Erythroblast (primary cell): ENCODE measurements at regions not wholly inside any gene's neighbourhood (a gene's known extent, or its start where the extent isn't known, plus 50 kb on each side); places are given as distances from the start of the nearest gene placed in this dataset.

Source experiments
- GATA1 ChIP-seq: IDR thresholded peaks from 2 replicates; pipeline ENCODE4 v1.6.1; 2011; ENCODE audit warnings: low read depth, mild to moderate bottlenecking, control low read depth, low read length, moderate library complexity
- POLR2A ChIP-seq: IDR thresholded peaks from 2 replicates; pipeline ENCODE4 v1.6.1; 2011; ENCODE audit warnings: mild to moderate bottlenecking, low read length

GRCh38 chr1:60577029-60577428 is 503.5 kb upstream of the C1orf87 start:
- TF ChIP-seq POLR2A = no peak
- TF ChIP-seq GATA1 = no peak
